Keratinocyte (primary cell): ENCODE measurements at regions not wholly inside any gene's neighbourhood (a gene's known extent, or its start where the extent isn't known, plus 50 kb on each side); places are given as distances from the start of the nearest gene placed in this dataset.

Experiments used
- DNase-seq: peaks from one replicate; pipeline ENCODE4 v3.0.0-alpha.2; 2011; ENCODE audit warnings: low read depth, missing footprints, low spot score
- FAIRE-seq: peaks from 2 replicates; lab custom pipeline; 2011; peaks lifted over from hg19 to GRCh38; lab: Jason Lieb, UNC
- H2AFZ ChIP-seq: 2 replicates; pipeline ENCODE4 v1.6.0; 2012; ENCODE audit warnings: low read length, control low read depth, inconsistent platforms; ENCODE audit not compliant: control insufficient read depth
- H3K27ac ChIP-seq: 2 replicates; pipeline ENCODE4 v1.5.1; 2011; ENCODE audit warnings: low read length; ENCODE audit not compliant: control insufficient read depth, insufficient read depth
- H3K27me3 ChIP-seq: 3 replicates; pipeline ENCODE4 v1.6.0; 2011; ENCODE audit warnings: low read length; ENCODE audit not compliant: control insufficient read depth, insufficient read depth; ENCODE audit errors: extremely low read depth
- H3K36me3 ChIP-seq, 2 experiments: 2 replicates in 1 of 2; 3 replicates in 1 of 2; pipeline ENCODE4 v1.5.1; 2011; ENCODE audit warnings: low read length in 2 of 2, mild to moderate bottlenecking in 1 of 2; ENCODE audit not compliant: control insufficient read depth in 2 of 2, insufficient read depth in 2 of 2; ENCODE audit errors: extremely low read depth in 1 of 2
- H3K4me1 ChIP-seq: 3 replicates; pipeline ENCODE4 v1.5.1; 2011; ENCODE audit warnings: low read length; ENCODE audit not compliant: control insufficient read depth, insufficient read depth; ENCODE audit errors: extremely low read depth
- H3K4me2 ChIP-seq: 3 replicates; pipeline ENCODE4 v1.6.0; 2011; ENCODE audit warnings: low read depth, low read length; ENCODE audit not compliant: control insufficient read depth, insufficient read depth; ENCODE audit errors: extremely low read depth
- H3K4me3 ChIP-seq, 3 experiments: fragments of 200-600 bp in 1 of 3; sonication (generic) in 1 of 3; 2 replicates in 2 of 3; 3 replicates in 1 of 3; pipeline ENCODE4 v1.5.1; 2011 to 2016; ENCODE audit warnings: low read length in 3 of 3, mild to moderate bottlenecking in 3 of 3, control low read depth in 2 of 3, inconsistent platforms in 1 of 3, low read depth in 1 of 3, mixed read lengths in 1 of 3, mixed run types in 1 of 3, moderate library complexity in 1 of 3; ENCODE audit not compliant: control insufficient read depth in 2 of 3, insufficient read depth in 2 of 3; ENCODE audit errors: extremely low read depth in 1 of 3
- H3K79me2 ChIP-seq: 2 replicates; pipeline ENCODE4 v1.6.0; 2012; ENCODE audit warnings: low read length; ENCODE audit not compliant: control insufficient read depth, insufficient read depth
- H3K9ac ChIP-seq: 3 replicates; pipeline ENCODE4 v1.6.0; 2011; ENCODE audit warnings: low read length; ENCODE audit not compliant: control insufficient read depth, insufficient read depth; ENCODE audit errors: extremely low read depth
- H3K9me1 ChIP-seq: 3 replicates; pipeline ENCODE4 v1.6.0; 2011; ENCODE audit warnings: low read length; ENCODE audit not compliant: control insufficient read depth, insufficient read depth; ENCODE audit errors: extremely low read depth
- H3K9me3 ChIP-seq: 2 replicates; pipeline ENCODE4 v1.5.1; 2012; ENCODE audit warnings: low read depth, low read length; ENCODE audit not compliant: control insufficient read depth
- H4K20me1 ChIP-seq: 3 replicates; pipeline ENCODE4 v1.6.0; 2011; ENCODE audit warnings: low read length; ENCODE audit not compliant: control insufficient read depth, insufficient read depth; ENCODE audit errors: extremely low read depth
- CTCF ChIP-seq, 3 experiments: IDR thresholded peaks in 1 of 3; conservative IDR thresholded peaks in 1 of 3; optimal IDR thresholded peaks in 1 of 3; 2 replicates in 2 of 3; 3 replicates in 1 of 3; pipeline versions ENCODE3 to v1.5.1; 2011; ENCODE audit warnings: low read length in 3 of 3, mild to moderate bottlenecking in 3 of 3, moderate library complexity in 2 of 3, control low read depth in 1 of 3, inconsistent platforms in 1 of 3; ENCODE audit not compliant: insufficient read depth in 2 of 3; ENCODE audit errors: extremely low read depth in 1 of 3
- EZH2 ChIP-seq: IDR thresholded peaks from one replicate; pipeline ENCODE4 v1.6.1; 2012; ENCODE audit warnings: inconsistent platforms, mild to moderate bottlenecking, low read length, moderate library complexity
- dilution Hi-C: fragments of 300-500 bp; cut with MboI; formaldehyde crosslinking; loops from one replicate; pipeline ENCODE4 v1.7.0; 2020; ENCODE audit warnings: low sequenced_read_pairs; ENCODE audit not compliant: extremely low pct_ligation_motif_present

DNA sequence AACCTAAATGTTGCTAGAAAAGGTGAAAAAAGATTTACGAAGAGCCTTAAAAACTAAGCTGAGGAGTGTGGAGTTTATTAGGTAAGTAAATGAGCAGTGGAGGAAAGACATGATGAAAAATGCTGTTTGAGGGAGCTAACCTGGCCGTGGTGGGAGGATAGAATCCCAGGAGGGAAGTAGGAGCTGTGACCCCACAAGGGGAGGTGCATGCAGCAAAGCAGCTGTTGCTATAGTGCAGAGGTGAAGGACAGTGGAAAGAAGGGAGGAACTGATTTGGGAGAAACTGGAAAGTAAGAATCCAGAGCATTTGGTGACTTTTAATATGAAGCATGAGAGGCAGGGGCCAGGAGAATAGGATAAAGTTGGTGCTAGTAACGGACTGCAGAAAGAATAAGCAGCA, 271.7 kb upstream of the ADGRL2 start:
- Histone ChIP-seq H3K36me3 (no peaks in the 10 kb centered on the region), H3K9me3 (no peaks in the 10 kb centered on the region), H3K4me3 (no peak overlapping the region), H3K27me3 (no peaks in the 10 kb centered on the region), H3K27ac (no peak overlapping the region), H4K20me1 (no peaks in the 10 kb centered on the region), H3K4me2 (no peak overlapping the region), H3K79me2 (no peaks in the 10 kb centered on the region), H3K4me1 (no peaks in the 10 kb centered on the region), H3K9me1 (no peaks in the 10 kb centered on the region), H3K9ac (no peak overlapping the region), H2AFZ (no peak overlapping the region)
- TF ChIP-seq CTCF (optimal IDR thresholded peaks at IDR 0.05 in 1 of 3, IDR thresholded peaks at IDR 0.05 in 1 of 3, conservative IDR thresholded peaks at IDR 0.05 in 1 of 3; ENCODE audit: extremely low read depth in 1 of 3, insufficient read depth in 2 of 3, low read length in 3 of 3): no peak
- no peak for TF ChIP-seq EZH2
- no peak for DNase-seq
- no peak for FAIRE-seq
- dilution Hi-C loops: no loop called here

DNA sequence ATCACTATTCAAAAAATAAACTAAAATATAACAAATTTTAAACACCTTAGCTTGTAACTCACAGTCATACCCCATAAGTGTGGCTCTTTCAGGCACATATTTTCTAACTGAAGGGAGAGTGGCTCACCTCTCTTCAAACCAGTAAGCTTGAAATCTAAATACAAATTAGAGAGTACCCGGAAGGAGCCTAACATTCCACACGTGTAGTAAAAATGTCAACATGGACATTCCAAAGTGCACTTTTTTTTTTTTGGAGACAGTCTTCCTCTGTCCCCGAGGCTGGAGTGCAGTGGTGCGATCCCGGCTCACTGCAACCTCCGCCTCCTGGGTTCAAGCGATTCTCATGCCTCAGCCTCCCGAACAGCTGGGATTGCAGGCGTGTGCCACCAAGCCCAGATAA, 275.6 kb upstream of the ADGRL2 start:
- DNase-seq (no peak), FAIRE-seq (no peak)
- Histone ChIP-seq H3K9me3 (no peaks in the 10 kb centered on the region), H3K27me3 (no peaks in the 10 kb centered on the region), H3K27ac (no peak overlapping the region), H3K4me1 (no peaks in the 10 kb centered on the region), H3K4me3 (no peak overlapping the region), H3K79me2 (no peaks in the 10 kb centered on the region), H4K20me1 (no peaks in the 10 kb centered on the region), H3K4me2 (no peak overlapping the region), H3K9ac (no peak overlapping the region), H3K9me1 (no peaks in the 10 kb centered on the region), H3K36me3 (no peaks in the 10 kb centered on the region), H2AFZ (no peak overlapping the region)
- dilution Hi-C loops: no loop called here
- TF ChIP-seq EZH2: no peak
- TF ChIP-seq CTCF (optimal IDR thresholded peaks at IDR 0.05 in 1 of 3, IDR thresholded peaks at IDR 0.05 in 1 of 3, conservative IDR thresholded peaks at IDR 0.05 in 1 of 3; ENCODE audit: extremely low read depth in 1 of 3, insufficient read depth in 2 of 3, low read length in 3 of 3): no peak
